Muscle of back (tissue), 3 donors: ENCODE measurements at regions not wholly inside any gene's neighbourhood (a gene's known extent, or its start where the extent isn't known, plus 50 kb on each side); places are given as distances from the start of the nearest gene placed in this dataset.

ENCODE experiments used
- DNase-seq, 3 donors: peaks; one replicate each; pipeline versions ENCODE4 v3.0.0 to v3.0.0-alpha.2; 2013

GRCh38 chr10:120705309-120705708 is 145.9 kb upstream of the WDR11 start:
- DNase-seq, result no peak

- DNase-seq, result no peak
Observed at GRCh38 chr10:120710076-120710475, 141.1 kb upstream of the WDR11 start.

GRCh38 chr10:120711860-120712259 is 139.3 kb upstream of the WDR11 start:
- no peak for DNase-seq

GRCh38 chr10:120713573-120714205 is 137.5 kb upstream of the WDR11 start:
- DNase-seq, result no peak

GRCh38 chr10:120715171-120715570 is 136.0 kb upstream of the WDR11 start:
- peak in 1 of 3 donors; percentile 11 for DNase-seq

GRCh38 chr10:120719333-120719732 is 131.8 kb upstream of the WDR11 start:
- DNase-seq, result no peak

GRCh38 chr10:120727001-120727400 is 124.2 kb upstream of the WDR11 start:
- no peak for DNase-seq

- no peak for DNase-seq
Observed at GRCh38 chr10:120729547-120729946, 121.6 kb upstream of the WDR11 start.

- no peak for DNase-seq
Observed at GRCh38 chr10:120732067-120732466, 119.1 kb upstream of the WDR11 start.

- DNase-seq, result no peak
Observed at GRCh38 chr10:120732643-120733313, 118.4 kb upstream of the WDR11 start.

GRCh38 chr10:120734483-120735078 is 116.6 kb upstream of the WDR11 start:
- DNase-seq, result no peak

GRCh38 chr10:120735315-120735714 is 115.8 kb upstream of the WDR11 start:
- DNase-seq, result no peak

GRCh38 chr10:120735773-120736371 is 115.3 kb upstream of the WDR11 start:
- no peak for DNase-seq

GRCh38 chr10:120736377-120736776 is 114.8 kb upstream of the WDR11 start:
- DNase-seq, result no peak

GRCh38 chr10:120738658-120739057 is 112.5 kb upstream of the WDR11 start:
- no peak for DNase-seq

- no peak for DNase-seq
Observed at GRCh38 chr10:120741396-120741795, 109.8 kb upstream of the WDR11 start.

- no peak for DNase-seq
Observed at GRCh38 chr10:120742373-120742772, 108.8 kb upstream of the WDR11 start.

- no peak for DNase-seq
Observed at GRCh38 chr10:120744040-120744439, 107.1 kb upstream of the WDR11 start.

GRCh38 chr10:120746001-120746777 is 105.0 kb upstream of the WDR11 start:
- no peak for DNase-seq

- no peak for DNase-seq
Observed at GRCh38 chr10:120748519-120748918, 102.6 kb upstream of the WDR11 start.

GRCh38 chr10:120749072-120749471 is 102.1 kb upstream of the WDR11 start:
- no peak for DNase-seq
